GM21825 (cell line): ENCODE measurements at regions not wholly inside any gene's neighbourhood (a gene's known extent, or its start where the extent isn't known, plus 50 kb on each side); places are given as distances from the start of the nearest gene placed in this dataset.
"Not testable (repeated sequence)": the region's sequence is repeated elsewhere in the genome, so short reads cannot be mapped to it uniquely, and the experiment has no call there.

Source experiments
- ATAC-seq: cut with Tn5 transposase; IDR thresholded peaks from one replicate; pipeline ENCODE4 v1.9.1; 2021; ENCODE audit warnings: mild to moderate bottlenecking, moderate library complexity; ENCODE audit not compliant: unreplicated experiment

DNA sequence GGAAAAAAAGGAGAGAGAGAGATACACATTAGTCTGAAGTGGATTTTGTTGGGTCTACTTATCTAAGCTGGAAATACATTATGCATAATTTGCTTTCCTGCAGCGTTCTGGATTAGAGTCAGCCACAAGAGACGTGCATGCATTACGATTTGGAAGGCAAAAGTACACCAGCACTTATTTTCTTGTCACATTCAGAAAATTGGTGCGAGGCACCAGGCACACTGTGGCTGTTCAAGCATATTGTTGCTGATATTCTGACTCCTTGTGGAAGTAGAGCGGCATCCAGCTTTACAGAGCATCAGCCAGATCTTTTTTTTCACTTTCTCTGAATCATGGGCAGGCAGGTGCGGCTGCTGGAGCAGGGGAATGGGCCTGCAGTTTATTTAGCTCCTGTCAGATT, 905.6 kb upstream of the SPRY2 start:
- ATAC-seq: no peak

DNA sequence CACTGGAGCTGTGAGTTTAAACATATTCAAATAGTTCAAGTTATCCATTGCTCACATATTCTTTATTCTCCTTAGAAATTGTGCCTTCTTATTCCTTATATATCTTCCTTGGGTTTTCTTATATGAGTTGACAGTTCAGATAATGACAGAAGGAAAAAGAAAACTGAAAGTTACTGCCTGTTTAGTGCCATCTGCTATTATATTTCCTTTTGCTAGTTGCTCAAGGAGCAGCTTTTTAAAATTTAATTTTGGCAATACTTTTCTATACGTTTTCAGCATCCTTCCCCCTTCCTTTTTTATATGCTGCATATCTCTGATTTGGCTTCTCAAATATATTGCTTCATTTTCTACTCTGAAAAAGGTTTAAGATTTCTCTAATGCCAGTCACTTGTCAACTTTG, 903.1 kb upstream of the SPRY2 start:
- no peak for ATAC-seq

DNA sequence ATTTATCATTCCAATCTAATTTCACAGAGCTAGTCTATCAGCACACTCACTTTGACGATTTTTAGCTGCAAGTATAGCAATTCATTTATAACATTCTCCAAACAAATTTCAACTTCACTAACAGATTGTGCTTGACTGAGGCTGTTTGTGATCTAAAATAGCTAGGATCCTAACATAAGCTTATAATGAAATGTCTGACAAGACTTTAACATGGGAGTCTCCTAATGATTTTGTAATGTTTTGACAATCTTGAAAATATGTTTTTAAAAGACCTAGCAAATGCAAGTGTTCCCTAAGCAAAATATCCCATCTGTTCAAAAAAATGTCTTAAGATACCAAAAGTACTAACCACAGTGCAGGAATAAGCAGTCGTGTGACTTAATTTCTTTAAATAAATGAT, 889.5 kb upstream of the SPRY2 start:
- no peak for ATAC-seq

DNA sequence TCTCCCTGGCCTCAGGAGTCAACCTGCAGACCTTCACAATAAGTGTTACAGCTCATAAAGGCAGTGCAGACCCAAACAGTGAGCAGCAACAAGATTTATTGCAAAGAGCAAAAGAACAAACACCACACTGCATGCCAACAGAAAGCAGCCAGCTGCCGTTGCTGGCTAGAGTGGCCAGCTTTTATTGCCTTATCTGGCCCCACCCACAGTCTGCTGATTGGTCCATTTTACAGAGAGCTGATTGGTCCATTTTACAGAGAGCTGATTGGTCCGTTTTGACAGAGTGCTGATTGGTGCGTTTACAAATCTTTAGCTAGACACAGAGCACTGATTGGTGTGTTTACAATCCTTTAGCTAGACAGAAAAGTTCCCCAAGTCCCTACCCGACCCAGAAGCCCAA, 885.9 kb upstream of the SPRY2 start:
- ATAC-seq: not testable (repeated sequence)

DNA sequence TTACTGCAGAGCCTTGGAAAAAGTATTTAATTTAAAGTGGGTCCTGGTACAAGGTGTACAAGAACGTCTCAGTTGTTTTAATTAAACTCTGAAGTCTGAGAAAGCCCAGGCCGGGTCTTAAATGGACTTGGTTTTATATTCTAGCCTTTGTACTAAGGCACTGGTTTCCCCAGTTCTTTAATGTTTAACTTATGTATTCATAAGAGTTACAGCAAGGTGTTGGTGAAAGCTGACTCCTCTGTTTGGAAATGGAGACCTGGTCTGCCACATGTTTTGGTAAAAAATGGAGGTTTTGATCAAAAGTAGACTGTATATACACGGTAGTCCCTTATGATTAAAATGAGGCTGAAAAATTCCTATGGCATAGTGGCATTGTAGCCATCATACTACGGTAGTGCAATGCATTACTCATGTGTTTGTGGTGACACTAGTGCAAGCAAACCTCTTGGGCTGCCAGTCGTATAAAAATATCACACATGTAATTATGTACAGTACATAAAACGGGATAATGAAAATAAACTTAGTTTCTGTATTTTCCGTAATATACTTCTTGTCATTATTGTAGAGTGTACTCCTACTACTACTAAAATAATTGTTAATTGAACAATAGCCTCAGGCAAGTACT, 883.4 kb upstream of the SPRY2 start:
- ATAC-seq: no peak

DNA sequence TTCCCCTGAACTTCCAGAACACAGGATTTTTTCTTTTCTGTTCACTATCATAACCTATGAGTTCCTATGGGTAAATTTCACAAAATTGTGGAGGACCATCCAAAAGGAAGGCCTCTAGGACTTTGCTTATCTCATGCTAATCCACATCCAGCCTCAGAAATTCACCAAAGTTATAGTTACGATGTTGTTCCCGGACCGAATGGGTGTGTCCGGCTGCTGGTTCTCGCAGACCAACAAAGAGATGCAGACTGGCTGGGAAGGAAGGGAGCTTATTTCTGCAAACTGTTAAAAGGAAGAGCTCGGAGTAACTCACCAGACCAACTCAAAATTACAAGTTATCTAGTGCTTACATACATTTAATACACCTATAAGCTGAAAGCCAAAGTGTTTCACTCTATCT, 882.9 kb upstream of the SPRY2 start:
- ATAC-seq: no peak

DNA sequence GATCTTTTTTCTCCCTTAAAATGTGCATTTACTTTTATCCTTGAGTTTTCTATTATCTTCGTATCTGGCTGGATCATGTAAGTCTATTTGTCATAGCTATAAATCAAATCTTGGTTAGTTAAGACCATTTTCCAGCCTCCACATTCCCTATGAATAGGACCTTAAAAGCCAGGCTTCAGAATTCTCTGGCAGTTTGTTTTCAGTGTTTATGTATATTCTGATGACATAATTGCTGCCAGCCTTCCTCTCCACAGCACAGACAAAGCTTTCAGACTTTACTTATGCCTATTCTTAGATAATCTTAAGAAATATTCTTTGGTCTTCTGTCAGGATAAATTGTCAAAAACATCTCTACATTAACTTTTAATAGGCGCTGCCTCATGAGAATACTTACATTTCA, 870.8 kb upstream of the SPRY2 start:
- ATAC-seq: no peak

DNA sequence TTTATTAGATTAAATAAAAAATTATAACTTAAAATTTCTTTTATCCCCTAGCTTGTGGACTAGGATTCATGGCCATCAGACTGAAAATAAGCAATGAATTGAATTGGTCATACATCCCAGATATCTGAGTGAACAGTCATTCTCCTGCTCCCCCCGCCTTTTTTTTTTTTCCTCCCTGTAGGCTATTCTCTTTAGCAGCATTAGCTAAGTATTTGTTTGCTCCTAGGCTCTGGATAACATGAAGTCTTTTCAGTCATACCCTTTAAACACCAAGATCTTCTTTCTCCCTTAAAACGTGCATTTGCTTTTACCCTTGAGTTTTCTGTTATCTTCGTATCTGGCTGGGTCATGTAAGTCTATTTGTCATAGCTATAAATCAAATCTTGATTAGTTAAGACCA, 866.7 kb upstream of the SPRY2 start:
- ATAC-seq: no peak

DNA sequence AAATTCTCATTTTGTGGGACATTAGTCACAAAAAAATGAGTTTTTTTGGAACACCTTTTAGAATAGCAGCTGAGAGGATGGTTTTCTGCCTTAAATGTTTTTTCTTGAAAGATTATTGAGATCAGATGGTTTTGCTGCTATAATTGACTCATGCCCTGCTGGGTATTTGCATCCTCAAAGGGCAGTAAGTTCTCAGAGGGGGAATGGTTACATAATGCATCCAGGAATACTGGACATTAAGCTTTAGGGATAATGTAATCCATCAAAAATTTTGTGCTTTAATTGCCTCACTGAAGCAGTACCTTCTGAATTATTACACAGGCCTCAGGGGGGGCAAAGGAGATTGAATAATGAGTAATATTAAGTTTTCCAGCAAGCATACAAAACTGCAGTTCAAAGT, 866.3 kb upstream of the SPRY2 start:
- no peak for ATAC-seq

DNA sequence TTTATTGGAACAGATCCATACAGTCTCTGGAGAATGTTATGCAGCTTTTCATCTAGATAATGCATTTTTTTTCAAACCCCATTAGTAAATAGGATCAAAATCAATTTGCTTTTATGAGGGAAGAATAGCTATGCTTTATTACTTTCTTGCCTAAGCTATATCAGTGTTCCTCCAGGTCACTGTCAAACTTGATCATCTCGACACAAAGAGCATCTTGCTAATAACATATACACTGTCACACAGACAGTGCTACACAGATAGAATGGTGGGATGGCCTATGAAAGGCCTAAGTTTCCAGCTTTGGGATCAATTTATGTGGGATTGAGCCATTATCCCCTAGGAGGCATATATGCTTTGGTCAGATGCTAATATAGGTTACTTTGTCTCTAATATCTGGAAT, 862.9 kb upstream of the SPRY2 start:
- no peak for ATAC-seq

DNA sequence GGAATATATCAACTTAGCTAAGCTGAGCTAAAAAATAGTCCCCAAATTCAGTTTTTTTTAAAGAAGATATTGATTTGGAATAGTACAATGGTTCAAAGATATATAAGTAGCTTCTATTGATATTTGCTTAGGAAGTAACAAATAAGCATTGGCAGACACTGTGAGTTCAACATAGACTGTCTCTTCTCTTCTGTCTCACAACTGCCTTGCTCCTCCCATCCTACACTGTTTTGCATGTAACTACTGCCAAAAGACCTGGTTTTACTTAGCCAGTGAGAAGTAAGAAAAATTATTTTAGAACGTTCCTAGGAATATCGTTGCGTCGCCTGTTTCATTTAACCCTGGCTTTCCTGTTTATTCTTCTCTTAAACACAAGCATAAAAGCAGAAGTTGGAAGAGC, 859.0 kb upstream of the SPRY2 start:
- ATAC-seq: no peak

DNA sequence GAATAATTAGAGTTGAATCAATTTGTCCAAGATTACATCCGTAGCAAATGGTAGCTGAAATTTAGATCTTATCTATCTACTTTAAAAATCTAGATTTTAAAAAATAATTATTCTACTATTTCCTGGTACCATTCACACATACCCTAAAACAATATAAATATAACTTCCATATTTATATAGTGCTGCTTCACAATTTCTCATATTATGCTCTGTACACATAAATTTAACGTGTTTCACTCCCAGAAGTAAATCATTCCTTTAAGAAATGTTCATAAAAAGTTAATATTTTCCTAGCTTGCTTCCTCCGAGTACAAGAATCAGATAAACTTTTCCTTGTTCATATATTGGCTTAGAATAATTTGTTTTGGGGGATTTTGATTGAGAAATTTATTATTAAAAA, 857.0 kb upstream of the SPRY2 start:
- no peak for ATAC-seq

DNA sequence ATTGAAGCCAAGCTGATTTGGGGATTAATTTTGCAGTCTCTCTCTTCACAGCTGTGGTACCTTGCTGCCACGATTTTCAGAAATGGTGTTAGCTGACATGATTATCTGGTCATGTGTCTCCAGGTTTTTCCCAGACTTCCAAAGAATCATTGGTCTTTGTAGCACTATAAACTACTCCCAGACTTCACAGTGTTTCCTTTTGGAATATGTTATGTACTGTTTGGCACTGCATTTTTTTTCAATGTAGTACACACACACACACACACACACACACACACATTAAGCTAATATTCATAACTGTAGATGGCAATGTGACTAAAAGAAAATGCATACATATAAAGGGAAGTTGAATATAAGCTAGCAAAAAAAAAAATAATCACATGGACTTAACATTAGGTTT, 856.6 kb upstream of the SPRY2 start:
- ATAC-seq: no peak

DNA sequence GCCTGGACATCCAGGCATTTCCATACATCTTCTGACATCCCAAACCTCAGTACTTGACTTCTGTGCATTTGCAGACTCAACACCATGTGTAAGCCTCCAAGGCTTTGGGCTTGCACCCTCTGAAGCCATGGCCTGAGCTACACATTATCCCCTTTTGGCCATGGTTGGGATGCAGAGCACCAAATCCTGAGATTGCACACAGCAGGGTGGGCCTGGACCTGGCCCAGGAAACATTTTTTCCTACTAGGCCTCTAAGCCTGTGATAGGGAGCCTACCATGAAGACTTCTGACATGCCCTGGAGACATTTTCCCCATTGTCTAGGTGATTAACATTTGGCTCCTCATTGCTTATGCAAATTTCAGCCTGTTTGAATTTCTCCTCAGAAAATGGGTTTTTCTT, 853.4 kb upstream of the SPRY2 start:
- ATAC-seq: no peak

DNA sequence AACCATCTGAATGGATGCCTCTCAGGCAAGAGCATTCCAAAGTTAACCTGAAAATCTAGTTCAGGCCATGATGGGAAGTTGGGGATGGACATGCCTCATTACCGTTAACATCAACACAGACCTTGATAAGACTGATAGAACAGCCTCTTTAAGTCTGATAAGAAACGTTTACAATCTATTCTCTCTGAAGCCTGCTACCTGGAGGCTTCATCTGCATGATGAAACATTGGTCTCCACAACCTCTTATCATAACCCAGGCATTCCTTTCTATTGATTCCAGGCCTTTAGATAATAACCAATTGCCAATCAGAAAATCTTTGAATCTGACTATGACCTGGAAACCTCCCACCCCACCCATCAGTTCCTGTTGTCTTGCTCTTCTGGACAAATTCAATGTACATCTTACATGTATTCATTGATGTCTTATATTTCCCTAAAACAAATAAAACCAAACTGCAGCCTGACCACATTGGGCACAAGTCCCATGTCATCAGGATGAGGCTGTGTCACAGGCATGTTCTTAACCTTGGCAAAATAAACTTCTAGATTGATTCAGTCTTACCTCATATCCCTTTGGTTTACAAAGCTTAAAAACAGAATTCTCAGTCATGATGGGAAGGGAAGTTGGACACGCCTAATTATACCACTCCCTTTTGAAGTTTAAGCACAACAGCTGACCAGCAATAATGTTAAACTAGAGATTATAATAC, 843.8 kb upstream of the SPRY2 start:
- no peak for ATAC-seq

DNA sequence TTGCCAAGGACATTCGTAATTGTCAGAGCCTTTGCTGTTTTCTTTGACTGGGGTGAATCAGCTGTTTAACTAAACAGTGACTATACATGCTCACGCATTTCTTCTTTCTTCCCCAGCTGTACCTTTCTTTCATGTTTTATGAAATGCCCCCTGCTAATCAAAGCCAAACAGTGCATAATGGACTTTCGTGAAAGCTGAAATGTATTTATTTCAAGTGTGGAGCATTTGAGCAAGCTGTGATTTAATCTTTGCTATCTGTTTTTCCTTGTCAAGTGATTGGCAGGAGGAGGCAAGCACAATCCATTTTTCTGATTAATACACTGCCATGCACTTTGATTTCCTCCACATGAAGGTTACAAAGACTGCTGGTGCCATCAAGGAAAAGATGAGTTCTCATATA, 831.7 kb upstream of the SPRY2 start:
- ATAC-seq: no peak

DNA sequence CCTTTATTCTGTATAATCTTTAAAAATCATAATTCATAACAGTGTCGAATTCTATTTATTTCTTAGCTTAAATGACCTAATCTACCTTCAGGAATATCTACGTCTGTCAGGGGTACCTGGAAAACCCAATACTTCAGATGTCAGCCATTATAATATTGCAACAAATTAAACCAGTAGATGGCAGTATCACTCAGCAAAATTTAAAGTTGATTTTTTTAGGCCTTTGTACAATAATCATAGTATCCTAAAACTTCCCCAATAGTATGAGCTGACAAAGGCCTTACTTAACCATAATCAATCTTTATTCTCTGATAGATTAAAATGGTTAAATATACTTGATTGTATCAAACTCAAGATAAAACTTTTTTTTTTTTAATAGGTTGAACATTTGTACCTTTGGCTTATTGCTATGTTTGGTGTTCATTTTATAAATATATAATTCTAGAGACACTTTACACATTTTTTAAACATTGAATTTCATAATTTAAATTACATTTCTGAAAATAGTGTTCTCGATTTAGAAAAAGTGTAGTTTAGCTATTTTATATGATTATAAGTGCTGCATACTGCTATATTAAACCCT, 830.2 kb upstream of the SPRY2 start:
- no peak for ATAC-seq

DNA sequence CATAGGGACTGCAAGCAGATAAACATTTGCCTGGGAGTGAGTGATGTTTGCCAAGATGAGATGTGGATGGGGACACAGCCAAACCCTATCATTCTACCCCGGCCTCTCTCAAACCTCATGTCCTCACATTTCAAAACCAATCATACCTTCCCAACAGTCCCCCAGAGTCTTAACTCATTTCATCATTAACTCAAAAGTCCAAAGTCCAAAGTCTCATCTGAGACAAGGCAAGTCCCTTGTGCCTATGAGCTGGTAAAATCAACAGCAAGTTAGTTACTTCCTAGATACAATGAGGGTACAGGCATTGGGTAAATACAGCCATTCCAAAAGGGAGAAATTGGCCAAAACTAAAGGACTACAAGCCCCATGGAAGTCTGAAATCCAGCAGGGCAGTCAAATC, 822.9 kb upstream of the SPRY2 start:
- ATAC-seq: not testable (repeated sequence)

DNA sequence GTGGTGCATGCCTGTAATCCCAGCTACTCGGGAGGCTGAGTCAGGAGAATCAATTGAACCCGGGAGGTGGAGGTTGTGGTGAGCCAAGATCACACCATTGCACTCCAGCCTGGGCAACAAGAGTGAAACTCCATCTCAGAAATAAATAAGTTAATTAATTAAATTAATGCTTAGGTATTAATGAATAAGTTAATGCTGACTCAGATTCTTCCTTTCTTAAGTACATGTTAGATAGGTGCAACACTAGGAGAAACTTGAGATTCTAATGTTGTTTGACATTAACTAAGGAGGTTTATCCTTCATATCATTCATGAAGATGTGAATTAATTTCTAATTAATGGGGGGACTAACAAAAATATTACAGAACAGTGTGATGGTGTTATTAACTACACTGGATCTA, 812.6 kb upstream of the SPRY2 start:
- ATAC-seq: no peak

DNA sequence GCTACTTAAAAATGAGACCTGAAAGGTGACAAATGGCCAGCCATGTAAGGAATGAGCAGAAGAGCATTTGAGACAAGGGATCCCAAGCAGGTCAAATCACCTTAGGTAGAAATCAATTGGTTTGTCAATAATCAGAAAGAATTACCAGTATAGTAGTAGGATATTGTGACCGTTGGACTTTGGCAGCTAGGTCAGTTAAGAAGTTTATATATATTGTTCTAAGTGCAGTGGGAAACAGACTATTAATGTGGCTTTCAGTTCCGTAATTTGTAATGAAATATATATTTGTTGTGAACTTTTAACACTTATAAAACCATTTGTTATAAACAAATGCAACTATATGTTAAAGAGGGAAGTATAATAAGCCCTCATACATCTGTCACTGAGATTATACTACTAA, 807.9 kb upstream of the SPRY2 start:
- ATAC-seq: no peak

DNA sequence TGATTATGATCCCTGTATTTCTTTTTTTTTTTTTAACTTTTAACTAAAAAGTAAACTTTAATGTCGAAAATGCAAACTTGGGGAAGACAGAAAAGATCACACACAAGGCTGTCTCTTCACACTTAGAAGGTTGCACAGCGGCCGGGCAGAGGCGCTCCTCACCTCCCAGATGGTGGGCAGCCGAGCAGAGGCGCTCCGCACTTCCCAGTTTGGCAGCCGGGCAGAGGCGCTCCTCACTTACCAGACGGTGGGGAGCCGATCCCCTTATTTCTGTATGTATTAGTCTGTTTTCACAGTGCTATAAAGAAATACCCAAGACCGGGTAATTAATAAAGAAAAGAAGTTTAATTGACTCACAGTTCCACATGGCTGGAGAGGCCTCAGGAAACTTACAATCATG, 805.6 kb upstream of the SPRY2 start:
- not testable (repeated sequence) for ATAC-seq

DNA sequence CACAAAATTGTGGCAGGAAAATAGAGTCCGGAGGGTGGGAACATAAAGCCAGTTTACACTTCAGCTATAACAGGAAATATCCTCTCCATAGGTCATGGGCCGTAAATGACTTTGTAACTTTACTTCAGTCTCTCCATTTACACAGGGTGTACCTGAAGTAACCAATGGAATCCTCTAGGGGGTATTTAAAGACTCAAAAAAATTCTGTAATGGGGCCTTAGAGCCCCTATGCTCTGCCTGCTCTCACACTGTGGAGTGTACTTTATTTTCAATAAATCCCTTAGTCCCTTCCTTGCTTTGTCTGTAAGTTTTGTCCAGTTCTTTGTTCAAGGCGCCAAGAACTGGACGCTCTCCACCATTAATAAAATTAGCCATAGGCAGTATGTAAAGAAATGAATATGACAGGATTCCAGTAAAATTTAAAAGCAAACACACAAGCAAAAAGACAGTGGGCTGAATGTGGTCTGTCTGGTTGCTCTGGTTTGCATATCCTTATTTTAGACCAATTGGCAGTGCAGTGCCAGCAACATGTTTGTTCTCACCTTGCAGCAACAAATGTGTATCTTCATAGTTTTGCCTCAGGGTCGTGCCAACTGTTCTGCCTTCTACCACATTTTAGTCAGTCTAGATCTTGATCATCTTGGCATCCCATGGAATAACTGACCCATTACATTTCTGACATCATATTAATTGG, 801.5 kb upstream of the SPRY2 start:
- no peak for ATAC-seq
